DND-41 (cell line): ENCODE measurements at regions not wholly inside any gene's neighbourhood (a gene's known extent, or its start where the extent isn't known, plus 50 kb on each side); places are given as distances from the start of the nearest gene placed in this dataset.

Experiments used
- ATAC-seq: fragments of 200-7000 bp; cut with Tn5 transposase; 3 replicates; pipeline ENCODE4 v1.9.1; 2021; ENCODE audit warnings: low read depth; ENCODE audit not compliant: insufficient read depth
- DNase-seq: peaks from one replicate; pipeline ENCODE4 v3.0.0-alpha.2; 2020
- H2AFZ ChIP-seq: 2 replicates; pipeline ENCODE4 v1.6.0; 2012; ENCODE audit warnings: low read depth, low read length
- H3K27ac ChIP-seq: 2 replicates; pipeline ENCODE4 v1.5.1; 2012; ENCODE audit warnings: low read length, inconsistent platforms
- H3K27me3 ChIP-seq: fragments of 200-600 bp; sonication (generic); 2 replicates; pipeline ENCODE4 v1.6.0; 2012; ENCODE audit warnings: low read length, mild to moderate bottlenecking, inconsistent platforms; ENCODE audit not compliant: insufficient read depth, poor library complexity
- H3K36me3 ChIP-seq: 2 replicates; pipeline ENCODE4 v1.5.1; 2012; ENCODE audit warnings: low read length, inconsistent platforms; ENCODE audit not compliant: insufficient read depth
- H3K4me1 ChIP-seq: 2 replicates; pipeline ENCODE4 v1.5.1; 2012; ENCODE audit warnings: mild to moderate bottlenecking, low read length; ENCODE audit not compliant: insufficient read depth
- H3K4me2 ChIP-seq: 2 replicates; pipeline ENCODE4 v1.6.0; 2012; ENCODE audit warnings: mild to moderate bottlenecking, moderate library complexity, low read length, inconsistent platforms; ENCODE audit not compliant: insufficient read depth
- H3K4me3 ChIP-seq, 2 experiments: fragments of 200-600 bp in 1 of 2; shearing (Covaris generic) in 1 of 2; 2 replicates each; pipeline ENCODE4 v1.5.1; 2012 to 2016; ENCODE audit warnings: inconsistent platforms in 2 of 2, low read length in 2 of 2, mild to moderate bottlenecking in 2 of 2, low read depth in 1 of 2, moderate library complexity in 1 of 2
- H3K79me2 ChIP-seq: 2 replicates; pipeline ENCODE4 v1.6.0; 2012; ENCODE audit warnings: low read length, inconsistent platforms; ENCODE audit not compliant: insufficient read depth
- H3K9ac ChIP-seq: 2 replicates; pipeline ENCODE4 v1.6.0; 2012; ENCODE audit warnings: low read depth, mild to moderate bottlenecking, inconsistent platforms, low read length, moderate library complexity
- H3K9me3 ChIP-seq: 2 replicates; pipeline ENCODE4 v1.5.1; 2012; ENCODE audit warnings: low read length, moderate library complexity, mild to moderate bottlenecking, inconsistent platforms; ENCODE audit not compliant: insufficient read depth, severe bottlenecking
- H4K20me1 ChIP-seq: 2 replicates; pipeline ENCODE4 v1.6.0; 2012; ENCODE audit warnings: low read length; ENCODE audit not compliant: insufficient read depth
- CTCF ChIP-seq: IDR thresholded peaks from 2 replicates; pipeline ENCODE4 v1.5.1; 2012; ENCODE audit warnings: borderline replicate concordance, low read length, moderate library complexity, mild to moderate bottlenecking; ENCODE audit not compliant: poor library complexity, severe bottlenecking; ENCODE audit errors: extremely low read depth
- EZH2 ChIP-seq: IDR thresholded peaks from 3 replicates; pipeline ENCODE4 v1.6.1; 2012; ENCODE audit warnings: borderline replicate concordance, low read depth, mild to moderate bottlenecking, moderate library complexity, low read length, inconsistent platforms; ENCODE audit not compliant: severe bottlenecking

GRCh38 chr2:128547667-128548066 lies 229.0 kb upstream of the HS6ST1 start:
- Histone ChIP-seq H3K36me3 (no peaks in the 10 kb centered on the region), H3K4me3 (no peak overlapping the region), H2AFZ (no peak overlapping the region), H3K9me3 (no peaks in the 10 kb centered on the region), H3K27ac (no peak overlapping the region), H3K9ac (no peak overlapping the region), H3K27me3 (no peaks in the 10 kb centered on the region), H3K79me2 (no peaks in the 10 kb centered on the region), H3K4me1 (no peaks in the 10 kb centered on the region), H4K20me1 (no peaks in the 10 kb centered on the region), H3K4me2 (no peak overlapping the region)
- ATAC-seq (no peak), DNase-seq (no peak)
- no peak for TF ChIP-seq EZH2
- no peak for TF ChIP-seq CTCF

GRCh38 chr2:128548461-128548891 lies 229.8 kb upstream of the HS6ST1 start:
- H3K9me3 ChIP-seq: no peaks in the 10 kb centered on the region
- H3K27me3 ChIP-seq: no peaks in the 10 kb centered on the region
- DNase-seq (no peak), ATAC-seq (no peak)
- no peaks in the 10 kb centered on the region for H3K4me1 ChIP-seq
- no peak overlapping the region for H3K4me3 ChIP-seq
- no peak overlapping the region for H3K9ac ChIP-seq
- no peaks in the 10 kb centered on the region for H3K36me3 ChIP-seq
- H4K20me1 ChIP-seq: no peaks in the 10 kb centered on the region
- no peak overlapping the region for H2AFZ ChIP-seq
- no peak overlapping the region for H3K4me2 ChIP-seq
- no peak overlapping the region for H3K27ac ChIP-seq
- TF ChIP-seq EZH2: no peak
- TF ChIP-seq CTCF: no peak
- H3K79me2 ChIP-seq: no peaks in the 10 kb centered on the region

GRCh38 chr2:128549094-128549493 lies 230.4 kb upstream of the HS6ST1 start:
- Histone ChIP-seq H3K9me3 (no peaks in the 10 kb centered on the region), H3K79me2 (no peaks in the 10 kb centered on the region), H3K9ac (no peak overlapping the region), H3K4me1 (no peaks in the 10 kb centered on the region), H4K20me1 (no peaks in the 10 kb centered on the region), H3K36me3 (no peaks in the 10 kb centered on the region), H3K4me2 (no peak overlapping the region), H2AFZ (no peak overlapping the region), H3K27me3 (no peaks in the 10 kb centered on the region), H3K27ac (no peak overlapping the region), H3K4me3 (no peak overlapping the region)
- TF ChIP-seq CTCF (no peak), EZH2 (no peak)
- no peak for ATAC-seq
- no peak for DNase-seq
